Mesenteric fat pad (tissue), 1 donor: ENCODE measurements at regions not wholly inside any gene's neighbourhood (a gene's known extent, or its start where the extent isn't known, plus 50 kb on each side); places are given as distances from the start of the nearest gene placed in this dataset.

Experiments
- DNase-seq: peaks from one replicate; pipeline ENCODE4 v3.0.0-alpha.2; 2020; ENCODE audit warnings: low spot score
- donor health status: DM: yes; HTN: yes; CAD: no.

GRCh38 chr1:175865041-175865766 is 121.8 kb upstream of the TNR start:
- no peak for DNase-seq

- no peak for DNase-seq
These were observed 121.2 kb upstream of the TNR start for GRCh38 chr1:175864625-175865024.

- DNase-seq = no peak
These were observed 120.8 kb upstream of the TNR start for GRCh38 chr1:175864183-175864582.

GRCh38 chr1:175863299-175864050 is 120.1 kb upstream of the TNR start:
- DNase-seq = no peak

- DNase-seq = no peak
These were observed 119.0 kb upstream of the TNR start for GRCh38 chr1:175862408-175862807.

GRCh38 chr1:175861626-175862367 is 118.4 kb upstream of the TNR start:
- DNase-seq = no peak

GRCh38 chr1:175857756-175858155 is 114.4 kb upstream of the TNR start:
- no peak for DNase-seq

- DNase-seq = no peak
These were observed 110.3 kb upstream of the TNR start for GRCh38 chr1:175853681-175854080.

- no peak for DNase-seq
These were observed 108.4 kb upstream of the TNR start for GRCh38 chr1:175851749-175852148.

GRCh38 chr1:175848329-175848728 is 104.9 kb upstream of the TNR start:
- no peak for DNase-seq

- DNase-seq = no peak
These were observed 102.6 kb upstream of the TNR start for GRCh38 chr1:175845985-175846384.

GRCh38 chr1:175845338-175845737 is 101.9 kb upstream of the TNR start:
- DNase-seq = no peak

- no peak for DNase-seq
These were observed 101.5 kb upstream of the TNR start for GRCh38 chr1:175844877-175845276.

- DNase-seq = no peak
These were observed 99.2 kb upstream of the TNR start for GRCh38 chr1:175842550-175842949.

- no peak for DNase-seq
These were observed 98.4 kb upstream of the TNR start for GRCh38 chr1:175841738-175842187.

GRCh38 chr1:175840787-175841186 is 97.4 kb upstream of the TNR start:
- no peak for DNase-seq

- DNase-seq = no peak
These were observed 96.6 kb upstream of the TNR start for GRCh38 chr1:175839779-175840669.

GRCh38 chr1:175834597-175834996 is 91.2 kb upstream of the TNR start:
- no peak for DNase-seq

- no peak for DNase-seq
These were observed 90.6 kb upstream of the TNR start for GRCh38 chr1:175833951-175834350.

- DNase-seq = no peak
These were observed 90.1 kb upstream of the TNR start for GRCh38 chr1:175833502-175833901.

- DNase-seq = no peak
These were observed 87.1 kb upstream of the TNR start for GRCh38 chr1:175830500-175830899.
